Calu3 (cell line): ENCODE measurements at regions not wholly inside any gene's neighbourhood (a gene's known extent, or its start where the extent isn't known, plus 50 kb on each side); places are given as distances from the start of the nearest gene placed in this dataset.

Source experiments
- BruUV-seq: library from RNA; stranded (reverse); fragments of 400-500 nt; replicated peaks from 2 replicates; lab custom pipeline; 2021; lab: Mats Ljungman, UMichigan
- CTCF ChIA-PET: fragments of 300-600 bp; sonication (Branson Sonifier 250); formaldehyde crosslinking; loops from one replicate; lab custom pipeline; 2022; ENCODE audit warnings: antibody characterized with exemption; lab: Charles Lee
- DNase-seq: peaks from one replicate; pipeline ENCODE4 v3.0.0; 2022
- H3K27ac Mint-ChIP-seq: one replicate; pipeline ENCODE4 v1.8.0; 2022; ENCODE audit warnings: mixed read lengths; ENCODE audit not compliant: unreplicated experiment
- H3K27me3 Mint-ChIP-seq: one replicate; pipeline ENCODE4 v1.8.0; 2022; ENCODE audit warnings: mixed read lengths; ENCODE audit not compliant: unreplicated experiment
- H3K36me3 Mint-ChIP-seq: one replicate; pipeline ENCODE4 v1.8.0; 2022; ENCODE audit warnings: mild to moderate bottlenecking, moderate library complexity, mixed read lengths; ENCODE audit not compliant: insufficient read depth, unreplicated experiment
- H3K4me1 Mint-ChIP-seq: one replicate; pipeline ENCODE4 v1.8.0; 2022; ENCODE audit warnings: mild to moderate bottlenecking, low read depth, mixed read lengths; ENCODE audit not compliant: unreplicated experiment
- H3K4me3 Mint-ChIP-seq: one replicate; pipeline ENCODE4 v1.8.0; 2022; ENCODE audit warnings: mild to moderate bottlenecking, low read depth, moderate library complexity, mixed read lengths; ENCODE audit not compliant: unreplicated experiment
- H3K9me3 Mint-ChIP-seq: one replicate; pipeline ENCODE4 v1.8.0; 2022; ENCODE audit warnings: low read depth, mixed read lengths; ENCODE audit not compliant: unreplicated experiment
- CTCF ChIP-seq: fragments of 200-600 bp; IDR thresholded peaks from one replicate; pipeline ENCODE4 v1.8.0; 2022; ENCODE audit warnings: antibody characterized with exemption; ENCODE audit not compliant: unreplicated experiment
- intact Hi-C: fragments of 100-400 bp; cut with micrococcal nuclease; formaldehyde crosslinking; loops from one replicate; pipeline ENCODE4 v1.10.0; 2022; ENCODE audit not compliant: unreplicated experiment

- Mint-ChIP-seq H3K4me3 (no peak overlapping the region), H3K4me1 (no peaks in the 10 kb centered on the region), H3K27ac (no peak overlapping the region), H3K27me3 (no peaks in the 10 kb centered on the region), H3K36me3 (no peaks in the 10 kb centered on the region), H3K9me3 (peaks cover 6% of the 10 kb centered on the region)
- DNase-seq, result no peak
- no TSS peak for BruUV-seq
- CTCF ChIA-PET, result no interaction called here
- intact Hi-C loops, result no loop called here
- TF ChIP-seq CTCF, result no peak
Observed at GRCh38 chr14:40616579-40616978, 990.1 kb upstream of the LRFN5 start.

GRCh38 chr14:40601063-40601462 lies 1005.6 kb upstream of the LRFN5 start:
- intact Hi-C loops, result no loop called here
- DNase-seq, result no peak
- H3K27me3 Mint-ChIP-seq, result no peaks in the 10 kb centered on the region
- peaks cover 6% of the 10 kb centered on the region for H3K9me3 Mint-ChIP-seq
- no peak overlapping the region for H3K4me3 Mint-ChIP-seq
- TF ChIP-seq CTCF, result no peak
- no peaks in the 10 kb centered on the region for H3K4me1 Mint-ChIP-seq
- no TSS peak for BruUV-seq
- H3K36me3 Mint-ChIP-seq, result no peaks in the 10 kb centered on the region
- CTCF ChIA-PET, result no interaction called here
- no peak overlapping the region for H3K27ac Mint-ChIP-seq

GRCh38 chr14:40599725-40600124 lies 1007.0 kb upstream of the LRFN5 start:
- no peak for TF ChIP-seq CTCF
- H3K27me3 Mint-ChIP-seq, result no peaks in the 10 kb centered on the region
- no peaks in the 10 kb centered on the region for H3K4me1 Mint-ChIP-seq
- H3K4me3 Mint-ChIP-seq, result no peak overlapping the region
- peaks cover 8% of the 10 kb centered on the region for H3K9me3 Mint-ChIP-seq
- no peaks in the 10 kb centered on the region for H3K36me3 Mint-ChIP-seq
- no peak for DNase-seq
- intact Hi-C loops, result no loop called here
- H3K27ac Mint-ChIP-seq, result no peak overlapping the region
- CTCF ChIA-PET, result no interaction called here
- BruUV-seq, result no TSS peak

- CTCF ChIA-PET, result no interaction called here
- intact Hi-C loops, result no loop called here
- no peak for TF ChIP-seq CTCF
- no peaks in the 10 kb centered on the region for H3K27me3 Mint-ChIP-seq
- H3K4me3 Mint-ChIP-seq, result no peak overlapping the region
- H3K4me1 Mint-ChIP-seq, result no peaks in the 10 kb centered on the region
- no peak for DNase-seq
- no TSS peak for BruUV-seq
- H3K27ac Mint-ChIP-seq, result no peak overlapping the region
- H3K9me3 Mint-ChIP-seq, result peaks cover 7% of the 10 kb centered on the region
- H3K36me3 Mint-ChIP-seq, result no peaks in the 10 kb centered on the region
Observed at GRCh38 chr14:40581264-40581663, 1025.4 kb upstream of the LRFN5 start.
